ENCODE measurements at regions not wholly inside any gene's neighbourhood (a gene's known extent, or its start where the extent isn't known, plus 50 kb on each side); places are given as distances from the start of the nearest gene placed in this dataset.

DNA sequence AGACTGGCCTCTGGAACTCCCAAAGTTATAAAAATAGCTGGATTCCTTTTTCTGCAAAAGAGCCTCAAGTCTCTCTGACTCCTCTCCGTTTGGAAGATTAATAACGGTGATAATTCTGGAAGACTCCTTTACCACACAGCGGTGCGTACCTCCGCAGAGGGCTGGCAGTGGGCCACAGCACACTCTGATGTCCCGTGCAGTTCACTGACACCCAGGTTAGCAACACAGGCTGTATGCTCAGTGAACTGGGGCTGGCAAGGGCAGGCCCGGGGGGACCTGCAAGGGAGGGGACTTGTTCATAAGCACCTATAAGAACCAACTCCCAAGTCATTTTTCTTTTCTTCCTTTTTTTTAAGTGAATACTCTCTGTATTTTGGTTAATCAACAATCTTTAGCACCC, 120.3 kb upstream of the TJP1 start:
- Mint-ChIP-seq H3K27ac (no peak overlapping the region), H3K9me3 (no peaks in the 10 kb centered on the region), H3K4me3 (no peak overlapping the region), H3K36me3 (no peaks in the 10 kb centered on the region), H3K4me1 (no peaks in the 10 kb centered on the region), H3K27me3 (ENCODE audit: low read depth) (no peaks in the 10 kb centered on the region; the same call in 1 of the 2 replicates)
- TF ChIP-seq OVOL2 (CRISPR knock-in tag; IDR thresholded peaks at IDR 0.05; ENCODE audit: borderline replicate concordance) (no peak), PRRX2 (CRISPR knock-in tag; IDR thresholded peaks at IDR 0.05) (no peak), ZNF532 (CRISPR knock-in tag; IDR thresholded peaks at IDR 0.05; ENCODE audit: borderline replicate concordance) (no peak), FOXJ3 (CRISPR knock-in tag; IDR thresholded peaks at IDR 0.05; ENCODE audit: borderline replicate concordance) (no peak), MYBL2 (CRISPR knock-in tag; IDR thresholded peaks at IDR 0.05) (no peak), IRF1 (CRISPR knock-in tag; IDR thresholded peaks at IDR 0.05) (no peak), ELF4 (CRISPR knock-in tag; IDR thresholded peaks at IDR 0.05; ENCODE audit: low read depth) (no peak), NR1H2 (CRISPR knock-in tag; IDR thresholded peaks at IDR 0.05) (no peak), MLX (CRISPR knock-in tag; IDR thresholded peaks at IDR 0.05) (no peak), MAX (CRISPR knock-in tag; IDR thresholded peaks at IDR 0.05) (no peak), SOX15 (CRISPR knock-in tag; IDR thresholded peaks at IDR 0.05) (no peak), SMAD3 (CRISPR knock-in tag; IDR thresholded peaks at IDR 0.05; ENCODE audit: borderline replicate concordance) (no peak), ZNF317 (CRISPR knock-in tag; IDR thresholded peaks at IDR 0.05; ENCODE audit: borderline replicate concordance, low read depth) (no peak)
- TF ChIP-seq, protein P1, sequence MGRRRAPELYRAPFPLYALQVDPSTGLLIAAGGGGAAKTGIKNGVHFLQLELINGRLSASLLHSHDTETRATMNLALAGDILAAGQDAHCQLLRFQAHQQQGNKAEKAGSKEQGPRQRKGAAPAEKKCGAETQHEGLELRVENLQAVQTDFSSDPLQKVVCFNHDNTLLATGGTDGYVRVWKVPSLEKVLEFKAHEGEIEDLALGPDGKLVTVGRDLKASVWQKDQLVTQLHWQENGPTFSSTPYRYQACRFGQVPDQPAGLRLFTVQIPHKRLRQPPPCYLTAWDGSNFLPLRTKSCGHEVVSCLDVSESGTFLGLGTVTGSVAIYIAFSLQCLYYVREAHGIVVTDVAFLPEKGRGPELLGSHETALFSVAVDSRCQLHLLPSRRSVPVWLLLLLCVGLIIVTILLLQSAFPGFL (CRISPR knock-in tag; IDR thresholded peaks at IDR 0.05; ENCODE audit: borderline replicate concordance): no peak
- TF ChIP-seq, protein P2, sequence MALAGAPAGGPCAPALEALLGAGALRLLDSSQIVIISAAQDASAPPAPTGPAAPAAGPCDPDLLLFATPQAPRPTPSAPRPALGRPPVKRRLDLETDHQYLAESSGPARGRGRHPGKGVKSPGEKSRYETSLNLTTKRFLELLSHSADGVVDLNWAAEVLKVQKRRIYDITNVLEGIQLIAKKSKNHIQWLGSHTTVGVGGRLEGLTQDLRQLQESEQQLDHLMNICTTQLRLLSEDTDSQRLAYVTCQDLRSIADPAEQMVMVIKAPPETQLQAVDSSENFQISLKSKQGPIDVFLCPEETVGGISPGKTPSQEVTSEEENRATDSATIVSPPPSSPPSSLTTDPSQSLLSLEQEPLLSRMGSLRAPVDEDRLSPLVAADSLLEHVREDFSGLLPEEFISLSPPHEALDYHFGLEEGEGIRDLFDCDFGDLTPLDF (CRISPR knock-in tag; IDR thresholded peaks at IDR 0.05): no peak
- TF ChIP-seq, protein P3, sequence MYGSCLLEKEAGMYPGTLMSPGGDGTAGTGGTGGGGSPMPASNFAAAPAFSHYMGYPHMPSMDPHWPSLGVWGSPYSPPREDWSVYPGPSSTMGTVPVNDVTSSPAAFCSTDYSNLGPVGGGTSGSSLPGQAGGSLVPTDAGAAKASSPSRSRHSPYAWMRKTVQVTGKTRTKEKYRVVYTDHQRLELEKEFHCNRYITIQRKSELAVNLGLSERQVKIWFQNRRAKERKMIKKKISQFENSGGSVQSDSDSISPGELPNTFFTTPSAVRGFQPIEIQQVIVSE (CRISPR knock-in tag; IDR thresholded peaks at IDR 0.05; ENCODE audit: borderline replicate concordance): no peak
- POLR2A ChIA-PET: no interaction called here
- DNase-seq (ENCODE audit: low spot score) (no peak), ATAC-seq (no peak)
- CTCF ChIA-PET: interaction anchor here (0.8 to 1.8 kb wide), 10 partner anchors 13 to 132 kb away, joined by 3 to 20 read pairs (median 4); no protein-coding TSS in a partner anchor

DNA sequence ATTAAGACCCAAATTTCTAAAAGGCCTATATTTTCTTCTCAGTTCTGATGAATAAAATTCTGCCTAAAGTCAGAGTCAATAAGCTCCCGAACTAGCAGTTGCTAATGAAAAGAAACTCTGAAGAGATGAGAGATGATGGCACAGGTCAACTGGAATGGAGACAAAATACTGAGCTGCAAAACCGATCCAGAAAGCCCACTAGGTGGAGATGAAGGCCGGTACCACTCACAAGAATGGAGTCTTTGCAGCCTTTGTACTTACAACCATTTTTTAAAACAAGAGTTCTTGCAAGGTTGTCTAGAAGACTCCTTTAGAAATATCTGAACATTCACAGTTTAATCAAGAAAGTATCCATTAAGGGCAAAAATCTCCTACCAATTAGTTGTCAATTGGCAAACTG, 119.9 kb upstream of the TJP1 start:
- no peak for TF ChIP-seq PRDM15 (CRISPR knock-in tag; IDR thresholded peaks at IDR 0.05)
- no peak overlapping the region for H3K4me3 Mint-ChIP-seq
- H3K27me3 Mint-ChIP-seq (ENCODE audit: low read depth): no peaks in the 10 kb centered on the region
- ATAC-seq: peak; percentile 30; the same call in 1 of the 2 replicates
- H3K9me3 Mint-ChIP-seq: no peaks in the 10 kb centered on the region
- no peak overlapping the region for H3K27ac Mint-ChIP-seq
- no peaks in the 10 kb centered on the region for H3K4me1 Mint-ChIP-seq
- ChIA-PET CTCF (interaction anchor here (0.6 to 1.8 kb wide), 12 partner anchors 13 to 133 kb away, joined by 3 to 20 read pairs (median 4); no protein-coding TSS in a partner anchor), POLR2A (no interaction called here)
- H3K36me3 Mint-ChIP-seq: no peaks in the 10 kb centered on the region
- no peak for DNase-seq (ENCODE audit: low spot score)

Data from WTC11 (cell line).